ENCODE measurements at regions not wholly inside any gene's neighbourhood (a gene's known extent, or its start where the extent isn't known, plus 50 kb on each side); places are given as distances from the start of the nearest gene placed in this dataset.
"Not testable (repeated sequence)": the region's sequence is repeated elsewhere in the genome, so short reads cannot be mapped to it uniquely, and the experiment has no call there.

- Mint-ChIP-seq H3K27me3 (ENCODE audit: low read depth) (peaks cover 19% of the 10 kb centered on the region), H3K36me3 (no peaks in the 10 kb centered on the region), H3K27ac (peak overlapping the region; percentile 2; the same call in 1 of the 2 replicates), H3K9me3 (no peaks in the 10 kb centered on the region), H3K4me1 (peaks cover 42% of the 10 kb centered on the region), H3K4me3 (no peak overlapping the region)
- ChIA-PET POLR2A (no interaction called here), CTCF (interaction anchor here (0.6 to 1.5 kb wide), 3 partner anchors 196 to 259 kb away, joined by 3 read pairs; no protein-coding TSS in a partner anchor)
- TF ChIP-seq GTF2I (CRISPR knock-in tag; conservative IDR thresholded peaks at IDR 0.05) (no peak), ZNF425 (CRISPR knock-in tag; conservative IDR thresholded peaks at IDR 0.05) (no peak)
- ATAC-seq, result no peak
- DNase-seq (ENCODE audit: low spot score), result no peak
Observed at GRCh38 chr2:234793212-234793785, 158.5 kb upstream of the SH3BP4 start.

GRCh38 chr2:234792621-234793022, 159.2 kb upstream of the SH3BP4 start:
- POLR2A ChIA-PET, result no interaction called here
- Mint-ChIP-seq H3K27ac (no peak overlapping the region), H3K9me3 (no peaks in the 10 kb centered on the region), H3K36me3 (no peaks in the 10 kb centered on the region), H3K27me3 (ENCODE audit: low read depth) (peaks cover 19% of the 10 kb centered on the region), H3K4me1 (peaks cover 38% of the 10 kb centered on the region), H3K4me3 (no peak overlapping the region)
- ATAC-seq, result peak; percentile 74
- TF ChIP-seq NR1H2 (CRISPR knock-in tag; IDR thresholded peaks at IDR 0.05) (no peak), ESRRA (CRISPR knock-in tag; IDR thresholded peaks at IDR 0.05; ENCODE audit: borderline replicate concordance) (no peak), JAZF1 (CRISPR knock-in tag; IDR thresholded peaks at IDR 0.05) (no peak), ZNF232 (CRISPR knock-in tag; IDR thresholded peaks at IDR 0.05) (no peak), IRF2 (CRISPR knock-in tag; IDR thresholded peaks at IDR 0.05; ENCODE audit: borderline replicate concordance, low read depth) (no peak), USF2 (CRISPR knock-in tag; IDR thresholded peaks at IDR 0.05) (no peak)
- CTCF ChIA-PET, result interaction anchor here (1.5 kb wide), 1 partner anchor 247 kb away, joined by 3 read pairs; no protein-coding TSS in a partner anchor
- DNase-seq (ENCODE audit: low spot score), result peak; percentile 30

GRCh38 chr2:234792096-234792495, 159.7 kb upstream of the SH3BP4 start:
- H3K27ac Mint-ChIP-seq; H3K9me3 Mint-ChIP-seq; H3K36me3 Mint-ChIP-seq; H3K4me3 Mint-ChIP-seq; DNase-seq (ENCODE audit: low spot score); POLR2A ChIA-PET: not testable (repeated sequence)
- Mint-ChIP-seq H3K27me3 (ENCODE audit: low read depth) (peaks cover 19% of the 10 kb centered on the region), H3K4me1 (peaks cover 38% of the 10 kb centered on the region)
- CTCF ChIA-PET, result interaction anchor here (0.5 to 1.5 kb wide), 2 partner anchors 121 to 247 kb away, joined by 3 read pairs; no protein-coding TSS in a partner anchor
- ATAC-seq, result peak; percentile 39

- no peak for TF ChIP-seq IRF1 (CRISPR knock-in tag; IDR thresholded peaks at IDR 0.05)
- no peak for TF ChIP-seq CBFB (CRISPR knock-in tag; IDR thresholded peaks at IDR 0.05; ENCODE audit: low read depth)
- TF ChIP-seq JUN (CRISPR knock-in tag; IDR thresholded peaks at IDR 0.05), result no peak
- no peak for TF ChIP-seq ATF3 (CRISPR knock-in tag; conservative IDR thresholded peaks at IDR 0.05)
- no peak for TF ChIP-seq JAZF1 (CRISPR knock-in tag; IDR thresholded peaks at IDR 0.05)
- TF ChIP-seq RORB (CRISPR knock-in tag; IDR thresholded peaks at IDR 0.05), result no peak
- TF ChIP-seq GABPB1 (CRISPR knock-in tag; IDR thresholded peaks at IDR 0.05), result no peak
- TF ChIP-seq FOXK1 (CRISPR knock-in tag; IDR thresholded peaks at IDR 0.05), result no peak
- TF ChIP-seq MYBL2 (CRISPR knock-in tag; IDR thresholded peaks at IDR 0.05), result no peak
- TF ChIP-seq ATF1 (CRISPR knock-in tag; IDR thresholded peaks at IDR 0.05), result no peak
- Mint-ChIP-seq H3K27me3 (ENCODE audit: low read depth) (peaks cover 19% of the 10 kb centered on the region), H3K4me3 (no peak overlapping the region), H3K36me3 (no peaks in the 10 kb centered on the region), H3K4me1 (peaks cover 46% of the 10 kb centered on the region), H3K9me3 (no peaks in the 10 kb centered on the region), H3K27ac (no peak overlapping the region)
- CTCF ChIA-PET, result no interaction called here
- DNase-seq (ENCODE audit: low spot score) (no peak), ATAC-seq (no peak)
- POLR2A ChIA-PET, result no interaction called here
Observed at GRCh38 chr2:234790380-234790779, 161.4 kb upstream of the SH3BP4 start.

Data from WTC11 (cell line).